HG02642 (cell line): ENCODE measurements at regions not wholly inside any gene's neighbourhood (a gene's known extent, or its start where the extent isn't known, plus 50 kb on each side); places are given as distances from the start of the nearest gene placed in this dataset.
"Not testable (repeated sequence)": the region's sequence is repeated elsewhere in the genome, so short reads cannot be mapped to it uniquely, and the experiment has no call there.

Experiments
- ATAC-seq: cut with Tn5 transposase; IDR thresholded peaks from one replicate; pipeline ENCODE4 v1.9.1; 2021; ENCODE audit warnings: mild to moderate bottlenecking; ENCODE audit not compliant: unreplicated experiment, poor library complexity

GRCh38 chr4:138598226-138598625, 356.1 kb upstream of the SLC7A11 start:
- no peak for ATAC-seq

- no peak for ATAC-seq
Measured at GRCh38 chr4:138596896-138597295, 354.7 kb upstream of the SLC7A11 start.

- no peak for ATAC-seq
Measured at GRCh38 chr4:138595731-138596460, 353.7 kb upstream of the SLC7A11 start.

GRCh38 chr4:138595171-138595570, 353.0 kb upstream of the SLC7A11 start:
- no peak for ATAC-seq

- ATAC-seq, result no peak
Measured at GRCh38 chr4:138592796-138593195, 350.6 kb upstream of the SLC7A11 start.

- ATAC-seq, result no peak
Measured at GRCh38 chr4:138591808-138592207, 349.7 kb upstream of the SLC7A11 start.

GRCh38 chr4:138588501-138588900, 346.4 kb upstream of the SLC7A11 start:
- ATAC-seq, result no peak

- ATAC-seq, result no peak
Measured at GRCh38 chr4:138579146-138579545, 337.0 kb upstream of the SLC7A11 start.

GRCh38 chr4:138577826-138578225, 335.7 kb upstream of the SLC7A11 start:
- ATAC-seq, result not testable (repeated sequence)

- ATAC-seq, result no peak
Measured at GRCh38 chr4:138577145-138577544, 335.0 kb upstream of the SLC7A11 start.

GRCh38 chr4:138576684-138577083, 334.5 kb upstream of the SLC7A11 start:
- ATAC-seq, result no peak

GRCh38 chr4:138573246-138573645, 331.1 kb upstream of the SLC7A11 start:
- ATAC-seq, result no peak

- no peak for ATAC-seq
Measured at GRCh38 chr4:138572007-138572406, 329.9 kb upstream of the SLC7A11 start.

GRCh38 chr4:138567696-138568095, 325.5 kb upstream of the SLC7A11 start:
- ATAC-seq, result no peak

GRCh38 chr4:138565576-138565975, 323.4 kb upstream of the SLC7A11 start:
- no peak for ATAC-seq

GRCh38 chr4:138562544-138562991, 320.4 kb upstream of the SLC7A11 start:
- ATAC-seq, result no peak

GRCh38 chr4:138561906-138562305, 319.8 kb upstream of the SLC7A11 start:
- no peak for ATAC-seq

- no peak for ATAC-seq
Measured at GRCh38 chr4:138561276-138561880, 319.2 kb upstream of the SLC7A11 start.

- no peak for ATAC-seq
Measured at GRCh38 chr4:138560448-138560847, 318.3 kb upstream of the SLC7A11 start.

- no peak for ATAC-seq
Measured at GRCh38 chr4:138558886-138559285, 316.7 kb upstream of the SLC7A11 start.

- no peak for ATAC-seq
Measured at GRCh38 chr4:138555584-138555983, 313.4 kb upstream of the SLC7A11 start.

- ATAC-seq, result no peak
Measured at GRCh38 chr4:138555108-138555507, 313.0 kb upstream of the SLC7A11 start.
